H9 (cell line): ENCODE measurements at regions not wholly inside any gene's neighbourhood (a gene's known extent, or its start where the extent isn't known, plus 50 kb on each side); places are given as distances from the start of the nearest gene placed in this dataset.

Experiments
- DNase-seq: peaks from one replicate; pipeline ENCODE4 v3.0.0-alpha.2; 2017
- H2AFZ ChIP-seq: one replicate; pipeline ENCODE4 v1.6.1; 2013; ENCODE audit warnings: mild to moderate bottlenecking, low read length, control low read depth, moderate library complexity
- H2AK5ac ChIP-seq: 2 replicates; pipeline ENCODE4 v1.6.1; 2013; ENCODE audit warnings: low read length, control low read depth, mixed read lengths; ENCODE audit not compliant: insufficient read length
- H2BK120ac ChIP-seq: one replicate; pipeline ENCODE4 v1.6.1; 2013; ENCODE audit warnings: low read depth, mild to moderate bottlenecking, low read length, control low read depth, inconsistent platforms; ENCODE audit not compliant: poor library complexity, severe bottlenecking
- H2BK12ac ChIP-seq: 2 replicates; pipeline ENCODE4 v1.6.1; 2013; ENCODE audit warnings: low read length, control low read depth, mixed read lengths, low read depth; ENCODE audit not compliant: insufficient read length
- H2BK15ac ChIP-seq: 2 replicates; pipeline ENCODE4 v1.6.1; 2013; ENCODE audit warnings: low read depth, low read length, control low read depth
- H2BK20ac ChIP-seq: one replicate; pipeline ENCODE4 v1.6.1; 2013; ENCODE audit warnings: low read depth, mild to moderate bottlenecking, low read length, control low read depth, inconsistent platforms; ENCODE audit not compliant: poor library complexity, severe bottlenecking
- H2BK5ac ChIP-seq: 2 replicates; pipeline ENCODE4 v1.6.1; 2013; ENCODE audit warnings: low read length, control low read depth, mixed read lengths; ENCODE audit not compliant: insufficient read length
- H3K14ac ChIP-seq: 2 replicates; pipeline ENCODE4 v1.6.1; 2013; ENCODE audit warnings: low read length, control low read depth; ENCODE audit not compliant: insufficient read depth
- H3K18ac ChIP-seq: 2 replicates; pipeline ENCODE4 v1.6.1; 2013; ENCODE audit warnings: low read depth, mild to moderate bottlenecking, mixed read lengths, low read length, control low read depth; ENCODE audit not compliant: insufficient read length
- H3K23ac ChIP-seq: 2 replicates; pipeline ENCODE4 v1.6.1; 2013; ENCODE audit warnings: low read length, control low read depth, mixed read lengths, low read depth; ENCODE audit not compliant: insufficient read length
- H3K23me2 ChIP-seq: 2 replicates; pipeline ENCODE4 v1.6.1; 2013; ENCODE audit warnings: low read depth, mild to moderate bottlenecking, mixed read lengths, low read length, control low read depth; ENCODE audit not compliant: insufficient read length, poor library complexity, severe bottlenecking
- H3K27ac ChIP-seq: 2 replicates; pipeline ENCODE4 v1.5.1; 2013; ENCODE audit warnings: low read length, control low read depth, mixed read lengths, low read depth; ENCODE audit not compliant: insufficient read length
- H3K27me3 ChIP-seq: 2 replicates; pipeline ENCODE4 v1.6.1; 2013; ENCODE audit warnings: low read length, control low read depth, inconsistent platforms; ENCODE audit not compliant: insufficient read depth
- H3K4ac ChIP-seq: 2 replicates; pipeline ENCODE4 v1.6.1; 2013; ENCODE audit warnings: low read depth, mild to moderate bottlenecking, control low read depth, inconsistent platforms, low read length, moderate library complexity
- H3K4me1 ChIP-seq: 2 replicates; pipeline ENCODE4 v1.6.1; 2013; ENCODE audit warnings: low read length, control low read depth, inconsistent platforms; ENCODE audit not compliant: insufficient read depth
- H3K4me2 ChIP-seq: 2 replicates; pipeline ENCODE4 v1.6.1; 2013; ENCODE audit warnings: low read length, control low read depth, mixed read lengths; ENCODE audit not compliant: insufficient read length, insufficient read depth
- H3K56ac ChIP-seq: 2 replicates; pipeline ENCODE4 v1.6.1; 2013; ENCODE audit warnings: low read depth, mild to moderate bottlenecking, mixed read lengths, low read length, control low read depth; ENCODE audit not compliant: insufficient read length
- H3K79me1 ChIP-seq: 2 replicates; pipeline ENCODE4 v1.6.1; 2013; ENCODE audit warnings: low read depth, mild to moderate bottlenecking, moderate library complexity, low read length, control low read depth, inconsistent platforms; ENCODE audit not compliant: insufficient read depth, poor library complexity, severe bottlenecking
- H3K79me2 ChIP-seq: 2 replicates; pipeline ENCODE4 v1.6.1; 2013; ENCODE audit warnings: low read length, control low read depth, inconsistent platforms; ENCODE audit not compliant: insufficient read depth
- H3K9ac ChIP-seq: 2 replicates; pipeline ENCODE4 v1.6.1; 2013; ENCODE audit warnings: low read length, control low read depth, mixed read lengths; ENCODE audit not compliant: insufficient read length; ENCODE audit errors: extremely low read depth
- H3K9me3 ChIP-seq: one replicate; pipeline ENCODE4 v1.6.1; 2013; ENCODE audit warnings: low read depth, low read length, inconsistent platforms; ENCODE audit not compliant: control insufficient read depth
- H3T11ph ChIP-seq: one replicate; pipeline ENCODE4 v1.6.1; 2013; ENCODE audit warnings: mild to moderate bottlenecking, low read length, control low read depth, inconsistent platforms
- H4K20me1 ChIP-seq: one replicate; pipeline ENCODE4 v1.6.1; 2013; ENCODE audit not compliant: control insufficient read depth, insufficient read length, insufficient read depth
- H4K5ac ChIP-seq: 2 replicates; pipeline ENCODE4 v1.6.1; 2013; ENCODE audit warnings: low read depth, mild to moderate bottlenecking, mixed read lengths, low read length, control low read depth; ENCODE audit not compliant: insufficient read length
- H4K8ac ChIP-seq: replicated peaks from 2 replicates; pipeline ENCODE4 v1.6.1; 2013; ENCODE audit warnings: low read length, control low read depth, mixed read lengths, low read depth; ENCODE audit not compliant: insufficient read length
- H4K91ac ChIP-seq: 2 replicates; pipeline ENCODE4 v1.6.1; 2013; ENCODE audit warnings: low read depth, mild to moderate bottlenecking, moderate library complexity, mixed read lengths, low read length, control low read depth; ENCODE audit not compliant: insufficient read length
- H3K27ac Mint-ChIP-seq, 3 experiments: 2 replicates in 2 of 3; 3 replicates in 1 of 3; pipeline ENCODE4 v1.8.0; 2020 to 2021; ENCODE audit warnings: mixed read lengths in 3 of 3, mild to moderate bottlenecking in 1 of 3, moderate library complexity in 1 of 3
- H3K27me3 Mint-ChIP-seq: 2 replicates; pipeline ENCODE4 v1.8.0; 2021; ENCODE audit warnings: low read depth, mild to moderate bottlenecking, moderate library complexity, mixed read lengths
- H3K36me3 Mint-ChIP-seq, 3 experiments: 2 replicates in 2 of 3; 3 replicates in 1 of 3; pipeline ENCODE4 v1.8.0; 2020 to 2021; ENCODE audit warnings: low read depth in 3 of 3, mixed read lengths in 3 of 3; ENCODE audit not compliant: insufficient read depth in 1 of 3
- H3K4me1 Mint-ChIP-seq, 2 experiments: 2 replicates each; pipeline ENCODE4 v1.8.0; 2020; ENCODE audit warnings: mixed read lengths in 2 of 2
- H3K4me3 Mint-ChIP-seq, 2 experiments: 2 replicates in 1 of 2; 3 replicates in 1 of 2; pipeline ENCODE4 v1.8.0; 2020 to 2021; ENCODE audit warnings: mild to moderate bottlenecking in 2 of 2, mixed read lengths in 2 of 2, moderate library complexity in 1 of 2
- H3K9me3 Mint-ChIP-seq, 2 experiments: 2 replicates in 1 of 2; 3 replicates in 1 of 2; pipeline ENCODE4 v1.8.0; 2020; ENCODE audit warnings: mild to moderate bottlenecking in 2 of 2, mixed read lengths in 2 of 2, moderate library complexity in 1 of 2
- CTCF ChIP-seq: fragments of 200-600 bp; sonication (generic); conservative IDR thresholded peaks from 3 replicates; pipeline ENCODE4 v1.8.0; 2021; ENCODE audit warnings: antibody characterized with exemption, mild to moderate bottlenecking
- WGBS: extraction: QIAGEN DNeasy Blood & Tissue Kit; methylation state at CpG from one replicate; pipeline ENCODE4 v1.1.7; 2013; ENCODE audit warnings: missing lambda C conversion rate, low lambda C conversion rate, mixed read lengths; ENCODE audit not compliant: insufficient read length; ENCODE audit errors: extremely low coverage; 5-methylcytosine and 5-hydroxymethylcytosine counted together

- H4K20me1 ChIP-seq, result no peaks in the 10 kb centered on the region
- DNase-seq, result no peak
- H3K18ac ChIP-seq, result no peak overlapping the region
- Mint-ChIP-seq H3K27me3 (no peaks in the 10 kb centered on the region; the same call in 1 of the 2 replicates), H3K36me3 (no peaks in the 10 kb centered on the region), H3K4me1 (peaks cover 4 to 11% of the 10 kb centered on the region in 2 experiments; a peak in 3 of 4 replicates), H3K27ac (no peak overlapping the region), H3K4me3 (no peak overlapping the region), H3K9me3 (no peaks in the 10 kb centered on the region)
- H3K4me2 ChIP-seq, result no peak overlapping the region
- no peaks in the 10 kb centered on the region for H3K79me2 ChIP-seq
- no peak overlapping the region for H2BK20ac ChIP-seq
- no peak overlapping the region for H3K27ac ChIP-seq
- no peak overlapping the region for H3K9ac ChIP-seq
- H3K23me2 ChIP-seq, result no peaks in the 10 kb centered on the region
- no peak overlapping the region for H3T11ph ChIP-seq
- no peak overlapping the region for H2AK5ac ChIP-seq
- no peak overlapping the region for H4K8ac ChIP-seq
- no CpG with 5 or more reads among the region's 6 CpGs for WGBS
- TF ChIP-seq CTCF, result no peak
- H3K56ac ChIP-seq, result no peak overlapping the region
- no peak overlapping the region for H3K23ac ChIP-seq
- no peak overlapping the region for H2BK12ac ChIP-seq
- no peak overlapping the region for H2AFZ ChIP-seq
- H3K14ac ChIP-seq, result no peak overlapping the region
- H4K91ac ChIP-seq, result no peak overlapping the region
- no peaks in the 10 kb centered on the region for H3K79me1 ChIP-seq
- H2BK120ac ChIP-seq, result no peak overlapping the region
- no peak overlapping the region for H4K5ac ChIP-seq
- no peak overlapping the region for H3K4ac ChIP-seq
- no peaks in the 10 kb centered on the region for H3K4me1 ChIP-seq
- no peaks in the 10 kb centered on the region for H3K27me3 ChIP-seq
- H3K9me3 ChIP-seq, result no peaks in the 10 kb centered on the region
- no peak overlapping the region for H2BK15ac ChIP-seq
- H2BK5ac ChIP-seq, result no peak overlapping the region
Measured at GRCh38 chr11:32171445-32171844, 80.6 kb downstream of the RCN1 start.
